AG08396 (cell line): ENCODE measurements at regions not wholly inside any gene's neighbourhood (a gene's known extent, or its start where the extent isn't known, plus 50 kb on each side); places are given as distances from the start of the nearest gene placed in this dataset.
"Not testable (repeated sequence)": the region's sequence is repeated elsewhere in the genome, so short reads cannot be mapped to it uniquely, and the experiment has no call there.

ENCODE experiments used
- DNase-seq: peaks from one replicate; pipeline ENCODE4 v3.0.0; 2012; ENCODE audit warnings: low spot score, mixed read lengths

GRCh38 chr3:182136008-182136910, 424.5 kb downstream of the SOX2 start:
- DNase-seq = no peak

GRCh38 chr3:182138393-182138792, 426.7 kb downstream of the SOX2 start:
- no peak for DNase-seq

GRCh38 chr3:182139627-182140357, 428.1 kb downstream of the SOX2 start:
- DNase-seq = no peak

- DNase-seq = no peak
Measured at GRCh38 chr3:182142928-182143327, 431.2 kb downstream of the SOX2 start.

GRCh38 chr3:182143903-182144302, 432.2 kb downstream of the SOX2 start:
- no peak for DNase-seq

DNA sequence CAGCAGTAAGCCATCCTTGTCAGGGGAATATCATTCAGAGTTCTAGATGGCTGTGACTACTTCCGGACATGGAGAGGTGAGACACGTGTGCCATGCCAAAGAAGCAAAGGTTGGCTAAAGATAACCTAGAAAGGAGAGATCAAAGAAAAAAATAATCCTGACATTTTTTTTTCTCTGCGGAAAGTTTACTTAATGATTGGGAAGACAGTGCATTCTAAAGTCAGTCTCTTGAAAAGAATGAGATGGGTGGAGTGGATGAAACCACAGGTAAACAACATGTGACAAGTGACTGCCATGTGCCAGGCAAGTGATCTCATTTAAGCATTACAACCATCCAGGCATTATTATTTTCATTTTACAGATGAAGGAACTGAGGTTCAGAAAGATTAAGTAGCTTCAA, 436.6 kb downstream of the SOX2 start:
- no peak for DNase-seq

GRCh38 chr3:182149594-182149993, 437.9 kb downstream of the SOX2 start:
- DNase-seq = no peak

DNA sequence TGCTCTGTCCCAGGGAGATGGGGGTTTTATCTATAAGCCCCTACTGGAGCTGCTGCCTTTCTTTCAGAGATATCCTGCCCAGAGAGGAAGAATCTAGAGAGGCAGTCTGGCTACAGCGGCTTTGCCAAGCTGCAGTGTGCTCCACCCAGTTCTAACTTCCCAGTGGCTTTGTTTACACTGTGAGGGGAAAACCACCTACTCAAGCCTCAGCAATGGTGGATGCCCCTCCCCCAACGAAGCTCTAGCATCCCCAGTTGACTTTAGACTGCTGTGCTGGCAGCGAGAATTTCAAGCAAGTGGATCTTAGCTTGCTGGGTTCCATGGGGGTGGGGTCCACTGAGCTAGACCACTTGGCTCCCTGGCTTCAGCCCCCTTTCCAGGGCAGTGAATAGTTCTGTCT, 444.6 kb downstream of the SOX2 start:
- not testable (repeated sequence) for DNase-seq

- DNase-seq = no peak
Measured at GRCh38 chr3:182165234-182165633, 453.5 kb downstream of the SOX2 start.

GRCh38 chr3:182172534-182172933, 460.8 kb downstream of the SOX2 start:
- no peak for DNase-seq

DNA sequence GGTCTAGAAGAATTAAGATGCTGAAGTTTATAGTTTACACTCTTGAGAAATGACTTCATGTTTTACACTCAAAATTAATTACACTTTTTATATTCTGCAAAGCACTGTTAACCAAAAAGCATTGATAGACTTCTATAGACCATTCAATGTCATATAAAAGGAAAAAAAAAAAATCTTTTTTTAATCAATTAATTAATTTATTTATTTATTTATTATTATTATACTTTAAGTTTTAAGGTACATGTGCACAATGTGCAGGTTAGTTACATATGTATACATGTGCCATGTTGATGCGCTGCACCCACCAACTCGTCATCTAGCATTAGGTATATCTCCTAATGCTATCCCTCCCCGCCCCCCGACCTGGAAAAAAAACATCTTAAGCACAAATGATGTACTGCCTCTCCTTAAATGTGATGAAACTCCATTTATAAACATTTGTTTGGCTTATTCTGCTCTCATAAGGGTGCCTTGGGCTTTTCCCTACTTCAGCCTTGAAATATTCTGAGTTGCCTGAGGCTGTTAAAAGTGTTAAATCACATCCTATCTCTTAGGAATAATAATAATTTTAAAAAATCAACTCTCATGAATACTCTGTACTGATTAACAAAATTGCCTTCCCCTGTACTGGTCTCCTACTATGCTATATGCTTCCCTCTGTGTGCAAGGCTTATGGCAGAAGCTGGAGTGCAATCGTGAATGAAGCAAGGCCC, 466.9 kb downstream of the SOX2 start:
- DNase-seq = no peak

DNA sequence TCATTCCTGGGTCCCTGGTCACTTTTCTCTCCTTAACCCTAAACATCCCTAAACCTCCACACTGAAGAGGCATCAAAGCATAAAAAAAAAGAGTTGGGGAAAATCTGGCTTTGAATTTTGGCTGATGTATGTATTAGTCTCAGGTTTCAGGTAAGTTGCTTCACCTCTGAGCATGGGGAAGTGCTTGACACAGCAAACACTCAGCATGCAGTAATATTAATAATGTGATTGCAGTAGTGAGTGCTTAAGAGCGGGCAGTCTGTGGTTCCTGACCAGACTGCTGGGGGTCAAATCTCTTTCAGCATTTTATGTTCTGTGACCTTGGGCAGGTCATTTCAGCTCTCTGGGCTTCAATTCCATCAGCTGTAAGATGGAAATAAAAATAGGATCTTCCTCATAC, 467.9 kb downstream of the SOX2 start:
- no peak for DNase-seq

DNA sequence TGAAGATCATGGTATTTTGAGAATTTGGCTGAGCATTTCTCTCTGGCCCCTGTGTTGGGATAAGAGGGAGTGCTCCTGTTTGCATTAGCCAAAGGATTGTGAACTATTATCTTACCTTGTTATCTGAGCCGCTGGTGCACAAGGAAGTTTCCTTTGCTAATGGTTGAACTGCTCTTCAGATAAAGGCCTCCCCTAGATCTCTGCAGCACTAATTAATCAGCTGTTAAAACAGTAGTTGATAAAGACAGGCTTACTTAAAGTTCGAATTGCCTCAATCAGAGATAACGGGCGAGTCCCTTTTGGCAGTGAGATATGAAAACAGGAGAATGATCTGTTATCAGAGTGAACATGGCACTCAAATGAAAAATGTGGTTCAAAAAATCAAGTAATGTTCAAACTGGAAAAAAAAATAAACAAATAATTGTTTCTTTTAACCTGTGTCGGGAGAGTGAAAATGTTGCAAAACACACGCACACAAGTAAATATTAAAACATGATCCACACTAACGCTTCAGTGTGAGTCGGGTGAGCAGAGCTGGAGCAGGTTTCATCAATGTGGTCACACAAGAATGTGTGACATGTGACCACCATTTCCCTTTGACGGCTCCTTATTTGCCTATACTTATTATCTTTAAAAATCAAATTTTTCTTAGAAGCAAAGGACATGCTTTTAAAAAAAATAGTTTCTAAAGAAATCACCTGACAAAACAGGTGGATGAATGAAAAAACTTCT, 469.1 kb downstream of the SOX2 start:
- no peak for DNase-seq

DNA sequence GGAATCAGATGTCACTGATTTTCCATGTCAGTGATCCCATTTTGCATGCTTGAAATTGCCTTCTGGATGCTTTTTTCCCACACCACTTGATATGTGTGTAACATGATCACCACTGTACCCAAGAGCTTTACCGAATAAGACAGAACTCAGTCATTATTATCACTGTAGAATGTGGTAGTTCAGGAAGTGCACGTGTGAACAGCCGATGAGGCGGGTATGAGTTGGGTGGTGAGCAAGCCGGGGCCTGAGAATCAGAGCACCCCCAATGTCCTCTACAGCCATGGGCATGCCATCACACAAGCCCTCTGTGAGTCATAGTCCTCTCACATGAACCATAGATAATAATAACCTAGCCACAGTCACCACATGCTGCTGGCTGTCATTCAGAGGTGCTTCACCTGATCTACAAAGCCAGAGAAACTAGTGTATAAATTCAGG, 470.8 kb downstream of the SOX2 start:
- DNase-seq = no peak

DNA sequence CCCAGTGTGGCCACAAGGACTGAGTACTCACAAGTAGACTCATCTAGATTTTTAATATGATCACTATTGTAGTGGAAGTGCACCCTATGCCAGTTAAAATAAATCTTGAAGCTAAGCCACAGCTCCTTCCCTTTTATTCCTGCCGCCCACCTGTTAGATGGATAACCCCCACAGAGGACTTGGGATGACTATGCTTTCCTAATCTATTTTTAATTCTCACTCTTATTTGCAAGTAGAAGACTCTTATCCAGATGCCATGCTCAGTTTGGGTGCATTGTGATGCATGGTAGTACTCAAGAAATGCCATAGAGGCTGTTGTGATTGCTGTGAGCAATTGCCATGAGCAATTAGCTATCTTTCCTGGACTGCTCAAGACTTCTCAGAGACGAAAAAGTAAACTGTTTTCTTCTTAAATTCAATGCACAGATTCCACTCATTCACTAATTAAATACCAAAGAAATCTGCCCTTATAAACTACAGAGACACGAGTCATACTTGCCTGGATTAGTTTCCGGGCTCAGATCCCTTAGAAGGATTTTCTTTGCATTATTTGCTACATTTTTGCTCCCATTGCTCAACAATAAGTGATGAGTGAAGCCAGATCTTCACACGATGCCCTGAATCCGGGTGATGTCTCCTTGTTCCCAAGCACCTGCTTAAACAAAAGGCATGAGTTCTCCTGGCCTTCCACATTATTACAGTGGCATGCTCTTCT, 472.1 kb downstream of the SOX2 start:
- no peak for DNase-seq

GRCh38 chr3:182185313-182185712, 473.6 kb downstream of the SOX2 start:
- DNase-seq = no peak

DNA sequence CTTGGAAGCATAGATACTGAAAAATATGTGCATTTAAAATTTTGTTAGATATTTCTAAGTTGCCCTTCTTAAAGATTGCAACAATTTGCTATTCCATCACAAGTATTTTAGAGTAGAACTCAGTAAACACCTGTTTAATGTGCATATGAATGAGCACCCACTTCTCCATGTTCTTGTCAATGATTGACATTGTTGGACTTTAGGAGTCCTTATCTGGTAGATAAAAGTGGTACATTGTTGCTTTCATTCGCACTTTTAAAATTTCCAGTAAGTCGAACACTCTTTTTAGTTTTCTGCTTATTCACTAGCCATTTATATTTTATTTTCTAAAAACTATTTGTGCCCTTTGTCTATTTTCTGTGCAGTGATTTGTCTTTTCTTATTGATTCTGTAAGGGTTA, 478.3 kb downstream of the SOX2 start:
- DNase-seq = no peak

GRCh38 chr3:182198345-182198744, 486.6 kb downstream of the SOX2 start:
- no peak for DNase-seq

GRCh38 chr3:182201456-182202168, 489.9 kb downstream of the SOX2 start:
- no peak for DNase-seq

- DNase-seq = no peak
Measured at GRCh38 chr3:182212479-182213076, 500.9 kb downstream of the SOX2 start.
